GM06990 (cell line): ENCODE measurements at regions not wholly inside any gene's neighbourhood (a gene's known extent, or its start where the extent isn't known, plus 50 kb on each side); places are given as distances from the start of the nearest gene placed in this dataset.

ENCODE experiments used
- DNase-seq: peaks from one replicate; pipeline ENCODE4 v3.0.0-alpha.2; 2011; ENCODE audit not compliant: insufficient read length; ENCODE audit errors: extremely low read depth
- H3K27me3 ChIP-seq: replicated peaks from 2 replicates; pipeline ENCODE4 v1.6.0; 2011; ENCODE audit warnings: low read length; ENCODE audit not compliant: control insufficient read depth, insufficient read depth
- H3K36me3 ChIP-seq: 2 replicates; pipeline ENCODE4 v1.5.1; 2011; ENCODE audit warnings: low read length; ENCODE audit not compliant: control insufficient read depth, insufficient read depth
- H3K4me3 ChIP-seq: replicated peaks from 2 replicates; pipeline ENCODE4 v1.5.1; 2011; ENCODE audit warnings: low read depth, mild to moderate bottlenecking, control low read depth, low read length
- CTCF ChIP-seq: IDR thresholded peaks from 2 replicates; pipeline ENCODE4 v1.5.1; 2011; ENCODE audit warnings: low read length, control low read depth, mild to moderate bottlenecking, inconsistent platforms; ENCODE audit not compliant: insufficient read depth, poor library complexity, severe bottlenecking

- Histone ChIP-seq H3K4me3 (no peak overlapping the region), H3K36me3 (no peaks in the 10 kb centered on the region), H3K27me3 (no peaks in the 10 kb centered on the region)
- no peak for DNase-seq
- TF ChIP-seq CTCF = no peak
These were observed 443.9 kb upstream of the INTU start for GRCh38 chr4:127188847-127189246.

DNA sequence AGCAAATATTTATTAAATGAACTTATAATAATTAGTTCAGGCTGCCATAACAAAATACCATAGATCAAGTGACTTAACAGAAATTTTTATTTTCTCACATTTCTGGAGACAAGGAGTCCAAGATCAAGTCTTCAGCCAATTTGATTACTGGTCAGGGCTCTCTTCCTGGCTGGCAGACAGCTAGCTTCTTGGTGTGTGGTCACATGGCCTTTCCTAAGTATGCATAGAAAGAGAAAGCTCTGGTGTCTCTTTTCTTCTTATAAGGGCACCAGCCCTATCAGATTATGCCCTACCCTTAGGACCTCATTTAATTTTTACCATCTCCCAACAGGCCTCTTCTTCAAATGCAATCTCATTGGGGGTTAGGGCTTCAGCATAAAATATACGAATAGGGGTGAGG is 438.5 kb upstream of the INTU start:
- H3K4me3 ChIP-seq = no peak overlapping the region
- H3K36me3 ChIP-seq = no peaks in the 10 kb centered on the region
- no peaks in the 10 kb centered on the region for H3K27me3 ChIP-seq
- DNase-seq = no peak
- TF ChIP-seq CTCF = no peak

DNA sequence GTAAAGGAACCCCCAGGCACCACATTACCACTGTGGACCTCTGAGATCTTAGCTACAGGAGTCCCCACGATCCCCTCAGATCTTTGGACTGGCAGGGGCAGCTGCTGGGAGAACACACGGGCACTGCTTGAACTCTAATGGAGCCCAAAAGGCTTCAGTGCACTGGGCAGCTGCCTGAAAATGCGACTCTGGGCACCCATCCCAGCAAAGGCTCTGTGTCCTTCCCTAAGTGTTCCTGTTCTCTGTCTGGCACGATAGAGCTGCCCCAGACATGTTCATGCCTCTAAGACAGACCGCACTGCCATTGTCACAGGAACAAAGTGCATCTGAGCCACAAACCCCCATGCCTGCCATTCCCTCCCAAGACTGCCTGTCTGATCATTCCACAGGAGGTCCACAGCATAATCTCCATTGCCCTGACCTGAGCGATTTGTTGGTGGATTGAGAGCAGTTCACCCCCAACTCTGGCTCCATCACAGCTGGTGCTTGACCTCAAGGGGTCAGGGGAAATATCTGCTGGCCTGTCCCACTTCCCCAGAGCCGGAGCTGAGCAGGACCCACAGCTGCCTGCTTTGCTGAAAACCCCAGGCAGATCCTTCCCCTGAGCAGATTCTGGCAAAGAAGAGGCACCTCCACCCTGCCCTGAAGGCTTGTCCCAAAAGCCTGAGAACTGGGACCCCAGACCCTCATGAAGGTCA is 436.0 kb upstream of the INTU start:
- H3K27me3 ChIP-seq = no peaks in the 10 kb centered on the region
- no peak overlapping the region for H3K4me3 ChIP-seq
- no peaks in the 10 kb centered on the region for H3K36me3 ChIP-seq
- no peak for DNase-seq
- TF ChIP-seq CTCF = no peak

- no peaks in the 10 kb centered on the region for H3K36me3 ChIP-seq
- no peak for DNase-seq
- TF ChIP-seq CTCF = no peak
- H3K27me3 ChIP-seq = no peaks in the 10 kb centered on the region
- H3K4me3 ChIP-seq = no peak overlapping the region
These were observed 429.1 kb upstream of the INTU start for GRCh38 chr4:127203562-127204200.

DNA sequence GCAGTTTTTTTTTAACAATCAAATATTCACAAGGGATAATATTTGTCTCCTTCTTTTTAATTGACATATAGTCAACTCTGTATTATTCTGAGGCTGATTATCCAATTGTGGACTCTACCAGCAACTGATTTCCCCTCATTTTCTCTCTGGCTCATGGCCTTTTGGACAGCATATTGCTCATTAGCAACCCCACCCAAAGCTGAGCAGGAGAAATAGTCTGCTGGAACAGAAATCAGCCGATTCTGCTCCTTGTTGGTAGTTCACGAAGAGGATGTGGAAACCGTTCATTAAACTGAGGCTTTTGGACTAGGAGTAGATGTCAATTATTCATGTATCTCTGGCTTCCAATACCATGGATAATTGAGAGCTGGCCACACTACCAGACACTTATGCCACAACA is 428.4 kb upstream of the INTU start:
- Histone ChIP-seq H3K4me3 (no peak overlapping the region), H3K36me3 (no peaks in the 10 kb centered on the region), H3K27me3 (no peaks in the 10 kb centered on the region)
- DNase-seq = no peak
- no peak for TF ChIP-seq CTCF
